GM12874 (cell line): ENCODE measurements at regions not wholly inside any gene's neighbourhood (a gene's known extent, or its start where the extent isn't known, plus 50 kb on each side); places are given as distances from the start of the nearest gene placed in this dataset.

ENCODE experiments used
- TF ChIP-seq, protein P1 (sequence below): IDR thresholded peaks from 2 replicates; pipeline ENCODE4 v1.5.1; 2011; ENCODE audit warnings: low read depth, mild to moderate bottlenecking, control low read depth, low read length, moderate library complexity; ENCODE audit not compliant: insufficient read depth

DNA sequence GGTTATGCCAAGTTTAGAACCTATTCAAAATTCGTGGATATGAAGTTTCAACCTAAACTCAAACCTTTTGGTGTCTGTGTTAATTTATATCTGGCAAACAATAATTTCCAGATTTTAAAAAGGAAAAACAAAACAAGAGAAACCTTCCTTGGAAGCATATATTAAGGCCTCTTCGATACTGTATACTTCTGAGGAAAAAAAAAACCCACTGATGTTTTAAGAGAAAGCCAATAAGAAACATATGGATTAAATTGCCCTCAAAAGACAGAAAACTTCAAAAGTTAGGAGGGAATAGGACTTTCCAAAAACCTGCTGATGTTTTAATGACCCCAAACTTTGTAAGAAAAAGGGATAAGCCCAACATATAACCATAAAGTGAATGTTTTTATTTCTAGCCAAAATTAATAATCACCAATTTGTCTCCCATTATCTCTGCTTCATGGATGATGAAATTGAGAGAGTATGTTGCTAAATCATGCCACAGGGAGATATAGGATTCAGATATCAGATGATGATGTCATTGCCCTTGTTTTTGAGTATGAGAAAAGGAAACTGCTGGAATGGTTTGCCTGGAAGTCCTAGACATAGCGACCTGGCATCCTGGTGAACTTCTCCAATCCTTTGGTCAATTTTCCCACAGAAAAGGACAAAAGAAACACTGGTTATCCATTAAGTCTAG lies 423.9 kb downstream of the DMRT2 start:
- TF ChIP-seq, protein P1, sequence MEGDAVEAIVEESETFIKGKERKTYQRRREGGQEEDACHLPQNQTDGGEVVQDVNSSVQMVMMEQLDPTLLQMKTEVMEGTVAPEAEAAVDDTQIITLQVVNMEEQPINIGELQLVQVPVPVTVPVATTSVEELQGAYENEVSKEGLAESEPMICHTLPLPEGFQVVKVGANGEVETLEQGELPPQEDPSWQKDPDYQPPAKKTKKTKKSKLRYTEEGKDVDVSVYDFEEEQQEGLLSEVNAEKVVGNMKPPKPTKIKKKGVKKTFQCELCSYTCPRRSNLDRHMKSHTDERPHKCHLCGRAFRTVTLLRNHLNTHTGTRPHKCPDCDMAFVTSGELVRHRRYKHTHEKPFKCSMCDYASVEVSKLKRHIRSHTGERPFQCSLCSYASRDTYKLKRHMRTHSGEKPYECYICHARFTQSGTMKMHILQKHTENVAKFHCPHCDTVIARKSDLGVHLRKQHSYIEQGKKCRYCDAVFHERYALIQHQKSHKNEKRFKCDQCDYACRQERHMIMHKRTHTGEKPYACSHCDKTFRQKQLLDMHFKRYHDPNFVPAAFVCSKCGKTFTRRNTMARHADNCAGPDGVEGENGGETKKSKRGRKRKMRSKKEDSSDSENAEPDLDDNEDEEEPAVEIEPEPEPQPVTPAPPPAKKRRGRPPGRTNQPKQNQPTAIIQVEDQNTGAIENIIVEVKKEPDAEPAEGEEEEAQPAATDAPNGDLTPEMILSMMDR = no peak

DNA sequence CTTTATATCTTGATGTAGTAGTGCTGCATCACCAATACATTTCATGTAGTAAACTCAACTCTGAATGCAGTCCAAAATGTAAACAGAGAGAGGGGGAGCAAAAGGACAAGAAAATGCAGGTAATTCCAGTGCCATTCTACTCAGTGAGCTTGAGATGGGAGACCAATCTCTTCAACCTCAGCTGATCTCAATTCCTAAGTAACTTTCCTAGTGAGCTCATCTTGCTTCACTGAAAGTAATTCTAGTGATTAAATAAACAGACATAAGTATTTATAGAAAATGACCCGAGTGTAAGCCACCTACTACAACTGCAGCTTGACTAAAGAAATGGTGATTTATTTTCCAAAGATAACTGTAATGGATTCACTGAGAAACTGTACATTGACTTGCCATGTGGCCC lies 424.5 kb downstream of the DMRT2 start:
- TF ChIP-seq, protein P1 = no peak

GRCh38 chr9:1490341-1491232 lies 440.4 kb downstream of the DMRT2 start:
- TF ChIP-seq, protein P1 = no peak

DNA sequence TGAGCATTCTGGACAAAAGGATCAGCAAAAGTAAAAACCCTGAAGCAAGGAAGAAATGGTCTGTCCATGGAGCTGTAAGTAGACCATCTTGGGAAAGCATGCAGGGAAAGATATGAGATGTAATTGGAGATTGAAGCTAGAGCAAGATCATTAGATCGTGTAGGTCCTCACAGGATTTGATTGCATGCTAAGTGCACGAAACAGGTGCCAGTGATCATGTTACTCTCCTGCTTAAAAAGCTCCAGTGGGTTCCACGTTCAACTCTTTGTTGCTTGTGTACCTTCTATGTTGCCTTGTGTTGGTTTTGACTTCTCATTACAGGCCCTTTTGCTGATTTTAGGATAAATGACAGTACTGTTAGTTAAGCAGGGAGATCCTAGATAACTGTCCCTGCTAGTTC lies 442.0 kb downstream of the DMRT2 start:
- TF ChIP-seq, protein P1 = no peak

- TF ChIP-seq, protein P1 = no peak
These were observed 445.3 kb downstream of the DMRT2 start for GRCh38 chr9:1495282-1496030.

DNA sequence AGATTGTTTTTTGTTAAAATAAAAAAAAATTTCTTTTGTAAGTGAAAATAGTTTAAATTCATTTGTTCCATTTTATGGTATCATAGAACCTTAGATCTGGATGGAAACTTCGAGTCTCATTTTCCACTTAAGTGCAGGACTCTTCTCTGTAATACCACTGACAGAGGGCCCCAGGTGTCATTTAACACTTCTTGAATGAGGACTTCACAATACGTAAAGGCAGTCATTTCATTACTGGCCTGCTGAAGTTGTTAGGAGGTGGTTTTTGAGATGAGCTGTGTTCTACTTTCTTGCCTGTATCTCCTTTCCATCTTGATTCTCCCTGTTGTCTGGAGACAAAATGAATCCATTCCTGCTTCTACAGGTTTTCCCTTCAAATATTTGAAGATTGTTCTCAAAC lies 455.3 kb downstream of the DMRT2 start:
- TF ChIP-seq, protein P1 = no peak

GRCh38 chr9:1510712-1511111 lies 460.6 kb downstream of the DMRT2 start:
- TF ChIP-seq, protein P1 = no peak
